ENCODE measurements at regions not wholly inside any gene's neighbourhood (a gene's known extent, or its start where the extent isn't known, plus 50 kb on each side); places are given as distances from the start of the nearest gene placed in this dataset.
"Not testable (repeated sequence)": the region's sequence is repeated elsewhere in the genome, so short reads cannot be mapped to it uniquely, and the experiment has no call there.

DNA sequence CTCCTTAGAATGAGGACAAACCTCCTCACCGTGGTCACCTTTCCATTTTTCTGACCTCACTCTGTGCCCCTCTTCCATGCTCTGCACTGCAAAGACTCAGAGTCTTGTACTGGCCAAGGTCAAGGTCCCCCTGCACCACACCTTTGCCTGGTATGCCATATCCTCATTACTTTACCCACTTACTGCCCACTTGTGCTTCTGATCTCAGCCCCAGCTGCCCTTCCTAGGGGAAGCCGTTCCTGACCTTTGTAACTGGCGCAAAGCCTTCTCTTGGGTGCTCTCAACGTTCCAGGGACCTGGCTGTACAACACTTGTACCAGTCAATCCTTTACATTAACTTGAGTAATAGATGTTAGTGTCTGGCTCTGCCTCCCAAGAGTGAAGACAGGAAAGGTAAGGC, 256.0 kb downstream of the SV2B start:
- no peaks in the 10 kb centered on the region for H3K36me3 Mint-ChIP-seq (ENCODE audit: low read depth)
- no peaks in the 10 kb centered on the region for H3K27me3 Mint-ChIP-seq
- H3K9me3 Mint-ChIP-seq: no peaks in the 10 kb centered on the region
- intact Hi-C loops (cut with micrococcal nuclease): no loop called here
- H3K4me1 Mint-ChIP-seq (ENCODE audit: low read depth): no peaks in the 10 kb centered on the region
- no peak overlapping the region for H3K4me3 Mint-ChIP-seq
- no peak overlapping the region for H3K27ac Mint-ChIP-seq

GRCh38 chr15:91357011-91357410, 257.0 kb downstream of the SV2B start:
- Mint-ChIP-seq H3K4me3 (no peak overlapping the region), H3K36me3 (ENCODE audit: low read depth) (no peaks in the 10 kb centered on the region), H3K27me3 (no peaks in the 10 kb centered on the region), H3K9me3 (no peaks in the 10 kb centered on the region), H3K27ac (no peak overlapping the region), H3K4me1 (ENCODE audit: low read depth) (no peaks in the 10 kb centered on the region)
- intact Hi-C loops (cut with micrococcal nuclease): no loop called here

DNA sequence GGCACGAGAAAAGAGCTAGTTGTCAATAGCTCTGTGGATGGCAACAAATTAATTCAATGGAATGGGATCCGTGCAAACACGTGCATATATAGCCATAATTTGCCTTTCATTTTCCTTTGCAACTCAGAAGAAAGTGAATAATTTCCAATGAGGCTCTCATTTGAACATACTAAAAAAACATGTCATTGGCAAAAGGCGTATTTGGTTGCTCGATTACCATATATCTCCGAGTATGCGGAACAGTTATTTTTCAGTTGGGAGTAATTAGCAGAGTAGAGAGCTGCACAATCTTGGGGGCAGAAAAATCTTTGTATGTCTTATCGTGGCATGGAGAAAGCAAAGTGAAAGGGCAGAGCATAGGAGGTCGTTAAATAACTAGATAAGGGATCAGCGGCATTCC, 257.4 kb downstream of the SV2B start:
- intact Hi-C loops (cut with micrococcal nuclease): no loop called here
- no peaks in the 10 kb centered on the region for H3K27me3 Mint-ChIP-seq
- no peaks in the 10 kb centered on the region for H3K36me3 Mint-ChIP-seq (ENCODE audit: low read depth)
- H3K9me3 Mint-ChIP-seq: no peaks in the 10 kb centered on the region
- H3K4me3 Mint-ChIP-seq: no peak overlapping the region
- H3K4me1 Mint-ChIP-seq (ENCODE audit: low read depth): no peaks in the 10 kb centered on the region
- no peak overlapping the region for H3K27ac Mint-ChIP-seq

DNA sequence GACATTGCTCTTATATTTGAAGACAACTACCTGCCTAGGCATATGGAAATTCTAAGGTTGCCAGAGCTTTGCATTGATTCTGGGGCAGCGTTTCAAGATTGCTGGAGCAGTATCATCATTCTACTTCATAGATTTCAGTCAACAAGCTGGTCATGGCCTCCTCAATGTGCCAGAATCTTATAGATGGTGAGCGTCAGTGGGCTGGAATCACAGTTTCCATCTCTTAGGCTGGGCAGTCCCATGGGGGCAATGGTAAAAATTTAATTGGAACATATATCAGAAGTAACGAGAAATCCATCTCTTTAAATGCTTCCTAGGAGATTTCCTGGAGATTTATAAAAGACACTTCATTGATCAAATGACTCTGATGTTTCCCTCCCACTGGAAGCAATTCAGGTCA, 258.3 kb downstream of the SV2B start:
- intact Hi-C loops (cut with micrococcal nuclease): no loop called here
- H3K36me3 Mint-ChIP-seq (ENCODE audit: low read depth): no peaks in the 10 kb centered on the region
- H3K27ac Mint-ChIP-seq: no peak overlapping the region
- H3K4me1 Mint-ChIP-seq (ENCODE audit: low read depth): no peaks in the 10 kb centered on the region
- H3K9me3 Mint-ChIP-seq: no peaks in the 10 kb centered on the region
- no peak overlapping the region for H3K4me3 Mint-ChIP-seq
- no peaks in the 10 kb centered on the region for H3K27me3 Mint-ChIP-seq

- H3K36me3 Mint-ChIP-seq (ENCODE audit: low read depth); H3K4me3 Mint-ChIP-seq; H3K4me1 Mint-ChIP-seq (ENCODE audit: low read depth); intact Hi-C loops (cut with micrococcal nuclease); H3K27me3 Mint-ChIP-seq; H3K27ac Mint-ChIP-seq; H3K9me3 Mint-ChIP-seq: not testable (repeated sequence)
Measured at GRCh38 chr15:91361696-91362095, 261.6 kb downstream of the SV2B start.

DNA sequence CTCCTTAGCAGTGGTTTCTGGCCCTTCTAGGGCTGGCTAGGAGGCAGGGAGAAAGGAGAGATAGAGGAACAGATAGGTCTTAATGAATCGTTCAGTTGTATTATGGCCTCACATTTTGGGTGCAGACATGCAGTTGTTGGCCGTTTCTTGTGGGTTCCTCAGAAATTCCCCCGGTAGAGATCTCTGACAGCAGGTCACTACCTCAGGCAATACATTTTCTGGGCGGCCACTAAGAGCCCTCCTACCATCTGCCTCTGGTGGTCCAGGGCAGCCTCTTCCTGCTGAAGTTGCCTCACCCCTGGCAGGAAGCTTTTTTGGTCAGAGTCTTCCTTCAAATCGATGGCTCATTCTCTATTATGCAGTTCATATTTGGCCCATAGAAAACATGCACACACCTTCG, 266.1 kb downstream of the SV2B start:
- Mint-ChIP-seq H3K4me1 (ENCODE audit: low read depth) (peaks cover 8% of the 10 kb centered on the region), H3K9me3 (peaks cover 3% of the 10 kb centered on the region), H3K27ac (no peak overlapping the region), H3K4me3 (no peak overlapping the region), H3K36me3 (ENCODE audit: low read depth) (no peaks in the 10 kb centered on the region), H3K27me3 (no peaks in the 10 kb centered on the region)
- intact Hi-C loops (cut with micrococcal nuclease): no loop called here

DNA sequence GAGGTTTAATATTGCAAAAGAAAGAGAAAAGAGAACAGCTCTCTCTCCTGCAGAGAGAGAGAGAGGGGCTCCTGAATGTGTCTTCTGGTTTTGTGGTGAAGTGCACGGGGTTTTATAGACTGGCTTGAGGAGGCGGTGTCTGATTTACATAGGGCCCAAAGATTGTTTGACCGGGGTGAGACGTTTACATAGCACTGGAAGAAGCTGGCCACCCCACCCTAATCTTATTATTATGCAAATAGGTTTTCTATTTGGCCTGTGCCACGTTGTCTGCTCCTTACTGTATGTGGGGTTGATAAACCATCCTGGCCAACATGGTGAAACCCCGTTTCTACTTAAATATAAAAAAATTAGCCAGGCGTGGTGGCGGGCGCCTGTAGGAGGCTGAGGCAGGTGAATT, 268.6 kb downstream of the SV2B start:
- Mint-ChIP-seq H3K9me3 (peaks cover 8% of the 10 kb centered on the region), H3K27me3 (no peaks in the 10 kb centered on the region), H3K36me3 (ENCODE audit: low read depth) (no peaks in the 10 kb centered on the region), H3K4me3 (no peak overlapping the region), H3K27ac (no peak overlapping the region), H3K4me1 (ENCODE audit: low read depth) (peaks cover 8% of the 10 kb centered on the region)
- intact Hi-C loops (cut with micrococcal nuclease): no loop called here

DNA sequence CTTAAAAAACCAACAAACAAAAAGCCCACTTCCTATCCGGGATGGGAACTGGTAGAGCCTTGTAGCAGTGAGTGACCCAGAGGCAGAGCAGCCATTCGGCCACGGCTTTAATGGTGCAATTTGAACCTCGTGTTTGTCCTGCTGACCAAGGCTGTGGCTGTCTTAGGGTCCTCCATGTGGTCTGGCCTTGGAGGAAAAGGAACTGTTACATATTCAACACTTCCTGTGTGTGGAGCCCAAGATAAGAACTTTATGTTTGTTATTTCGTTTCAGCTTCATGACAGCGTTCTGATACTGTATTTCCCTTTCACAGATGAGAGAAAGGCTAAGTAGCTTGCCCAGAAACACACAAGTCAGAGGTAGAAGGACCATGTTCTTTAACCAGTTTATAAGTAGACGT, 269.8 kb downstream of the SV2B start:
- Mint-ChIP-seq H3K4me1 (ENCODE audit: low read depth) (peaks cover 8% of the 10 kb centered on the region), H3K27ac (no peak overlapping the region), H3K4me3 (no peak overlapping the region), H3K9me3 (peaks cover 8% of the 10 kb centered on the region), H3K36me3 (ENCODE audit: low read depth) (no peaks in the 10 kb centered on the region), H3K27me3 (no peaks in the 10 kb centered on the region)
- intact Hi-C loops (cut with micrococcal nuclease): no loop called here

GRCh38 chr15:91371345-91371744, 271.3 kb downstream of the SV2B start:
- H3K27ac Mint-ChIP-seq; H3K4me3 Mint-ChIP-seq; H3K9me3 Mint-ChIP-seq; H3K4me1 Mint-ChIP-seq (ENCODE audit: low read depth); H3K36me3 Mint-ChIP-seq (ENCODE audit: low read depth); H3K27me3 Mint-ChIP-seq; intact Hi-C loops (cut with micrococcal nuclease): not testable (repeated sequence)

DNA sequence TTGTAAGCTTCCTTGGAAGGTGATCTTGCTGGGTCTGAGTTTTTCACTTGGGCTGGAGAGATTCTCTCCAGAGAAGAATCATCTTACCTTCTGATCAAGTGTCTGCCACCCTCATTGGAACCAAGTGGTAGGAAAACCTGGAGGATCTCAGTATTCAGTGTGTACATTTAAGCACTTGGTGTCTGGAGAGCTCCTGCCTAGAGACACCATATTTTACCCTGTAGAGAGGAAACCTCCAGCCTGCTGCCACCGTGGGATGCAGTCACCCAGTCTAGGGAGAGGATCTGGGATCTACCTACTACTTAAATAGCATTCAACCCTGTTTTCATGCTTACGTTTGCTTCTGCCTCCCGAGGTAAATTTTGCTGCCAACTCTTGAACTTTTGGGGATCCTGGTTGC, 274.3 kb downstream of the SV2B start:
- Mint-ChIP-seq H3K4me3 (no peak overlapping the region), H3K4me1 (ENCODE audit: low read depth) (peaks cover 8% of the 10 kb centered on the region), H3K36me3 (ENCODE audit: low read depth) (no peaks in the 10 kb centered on the region), H3K27ac (no peak overlapping the region), H3K9me3 (peaks cover 8% of the 10 kb centered on the region), H3K27me3 (no peaks in the 10 kb centered on the region)
- intact Hi-C loops (cut with micrococcal nuclease): no loop called here

DNA sequence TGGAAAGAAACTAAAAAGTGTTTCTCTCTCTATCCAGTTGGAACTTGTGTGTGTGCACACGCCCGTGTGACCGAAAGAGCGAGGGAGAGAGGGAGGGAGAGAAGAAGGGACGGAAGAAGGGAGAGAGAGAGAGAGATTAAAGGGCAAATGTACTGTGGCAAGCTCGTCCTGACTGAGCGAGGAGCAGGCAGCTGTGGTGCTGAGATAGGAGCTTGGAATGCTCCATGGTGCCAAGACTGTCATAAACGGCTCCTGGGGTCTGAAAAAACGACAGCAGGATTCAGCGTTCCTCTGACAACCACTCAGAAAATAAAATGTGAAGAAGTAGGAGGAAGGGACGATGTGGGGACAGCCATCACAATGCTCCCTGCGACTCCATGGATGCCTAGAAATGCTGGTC, 276.0 kb downstream of the SV2B start:
- Mint-ChIP-seq H3K9me3 (peaks cover 21% of the 10 kb centered on the region), H3K4me3 (no peak overlapping the region), H3K36me3 (ENCODE audit: low read depth) (no peaks in the 10 kb centered on the region), H3K4me1 (ENCODE audit: low read depth) (no peaks in the 10 kb centered on the region), H3K27ac (no peak overlapping the region), H3K27me3 (peaks cover 2% of the 10 kb centered on the region)
- intact Hi-C loops (cut with micrococcal nuclease): no loop called here

GRCh38 chr15:91380114-91380513, 280.1 kb downstream of the SV2B start:
- Mint-ChIP-seq H3K4me3 (no peak overlapping the region), H3K27me3 (peaks cover 2% of the 10 kb centered on the region), H3K27ac (no peak overlapping the region), H3K4me1 (ENCODE audit: low read depth) (peaks cover 12% of the 10 kb centered on the region), H3K36me3 (ENCODE audit: low read depth) (no peaks in the 10 kb centered on the region), H3K9me3 (peaks cover 35% of the 10 kb centered on the region)
- intact Hi-C loops (cut with micrococcal nuclease): no loop called here

DNA sequence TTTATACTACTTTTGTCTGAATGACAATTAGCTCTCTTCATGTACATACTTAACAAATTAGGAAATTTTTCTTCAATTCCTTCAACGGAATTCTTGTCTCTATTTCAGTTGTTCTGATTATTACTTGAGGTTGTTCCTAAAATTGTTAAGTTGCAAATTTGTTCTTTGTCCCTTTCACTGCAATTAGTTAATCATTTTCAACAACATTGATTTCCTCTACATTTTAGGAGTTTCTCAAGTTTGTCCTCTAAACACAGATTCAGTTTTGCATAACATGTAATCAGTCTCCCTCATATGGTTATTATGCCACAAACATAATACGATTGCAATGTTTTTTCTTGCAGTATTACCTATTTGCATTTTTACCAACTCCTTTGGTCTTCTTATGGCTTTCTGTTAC, 283.5 kb downstream of the SV2B start:
- Mint-ChIP-seq H3K27me3 (peaks cover 2% of the 10 kb centered on the region), H3K36me3 (ENCODE audit: low read depth) (no peaks in the 10 kb centered on the region), H3K4me3 (no peak overlapping the region), H3K27ac (no peak overlapping the region), H3K9me3 (peaks cover 44% of the 10 kb centered on the region), H3K4me1 (ENCODE audit: low read depth) (peaks cover 20% of the 10 kb centered on the region)
- intact Hi-C loops (cut with micrococcal nuclease): no loop called here

GRCh38 chr15:91384189-91384730, 284.2 kb downstream of the SV2B start:
- Mint-ChIP-seq H3K9me3 (peaks cover 44% of the 10 kb centered on the region), H3K36me3 (ENCODE audit: low read depth) (no peaks in the 10 kb centered on the region), H3K27me3 (peaks cover 2% of the 10 kb centered on the region), H3K27ac (no peak overlapping the region), H3K4me1 (ENCODE audit: low read depth) (peaks cover 20% of the 10 kb centered on the region), H3K4me3 (no peak overlapping the region)
- intact Hi-C loops (cut with micrococcal nuclease): no loop called here

- H3K36me3 Mint-ChIP-seq (ENCODE audit: low read depth): no peaks in the 10 kb centered on the region
- H3K27me3 Mint-ChIP-seq: no peaks in the 10 kb centered on the region
- H3K9me3 Mint-ChIP-seq: peaks cover 36% of the 10 kb centered on the region
- H3K27ac Mint-ChIP-seq: no peak overlapping the region
- H3K4me1 Mint-ChIP-seq (ENCODE audit: low read depth): peaks cover 20% of the 10 kb centered on the region
- intact Hi-C loops (cut with micrococcal nuclease): no loop called here
- H3K4me3 Mint-ChIP-seq: no peak overlapping the region
Measured at GRCh38 chr15:91385311-91385710, 285.3 kb downstream of the SV2B start.

Measured in dendritic cell treated with granulocyte-macrophage colony-stimulating factor and Interleukin-4, amounts not matched to agents 40 ng/mL and 50 ng/mL, for 4 days (primary cell).